ENCODE measurements at regions not wholly inside any gene's neighbourhood (a gene's known extent, or its start where the extent isn't known, plus 50 kb on each side); places are given as distances from the start of the nearest gene placed in this dataset.

- no peaks in the 10 kb centered on the region for H3K4me1 ChIP-seq (ENCODE audit: control insufficient read depth, insufficient read depth, low read length)
- no peaks in the 10 kb centered on the region for H3K9me3 ChIP-seq (ENCODE audit: control insufficient read depth, insufficient read depth, low read length)
- H3K27me3 ChIP-seq (ENCODE audit: control insufficient read depth, insufficient read depth, low read length): no peaks in the 10 kb centered on the region
- no peak overlapping the region for H3K27ac ChIP-seq (ENCODE audit: low read depth, low read length)
- H3K36me3 ChIP-seq (ENCODE audit: control insufficient read depth, insufficient read depth, low read length): no peaks in the 10 kb centered on the region
- WGBS (ENCODE audit: insufficient coverage): 84% methylated on average over 2 of the region's 2 CpGs
- no peak overlapping the region for H3K4me3 ChIP-seq (ENCODE audit: low read depth, low read length)
- no peak for DNase-seq (ENCODE audit: low read depth in 4 of 6, low spot score in 6 of 6)
Measured at GRCh38 chr2:770776-771175, 93.6 kb upstream of the TMEM18 start.

- Histone ChIP-seq H3K4me3 (ENCODE audit: low read depth, low read length) (no peak overlapping the region), H3K9me3 (ENCODE audit: control insufficient read depth, insufficient read depth, low read length) (no peaks in the 10 kb centered on the region), H3K27me3 (ENCODE audit: control insufficient read depth, insufficient read depth, low read length) (no peaks in the 10 kb centered on the region), H3K36me3 (ENCODE audit: control insufficient read depth, insufficient read depth, low read length) (no peaks in the 10 kb centered on the region), H3K4me1 (ENCODE audit: control insufficient read depth, insufficient read depth, low read length) (no peaks in the 10 kb centered on the region), H3K27ac (ENCODE audit: low read depth, low read length) (no peak overlapping the region)
- WGBS (ENCODE audit: insufficient coverage): 86% methylated on average over 2 of the region's 2 CpGs
- DNase-seq (ENCODE audit: low read depth in 4 of 6, low spot score in 6 of 6): no peak
Measured at GRCh38 chr2:769771-770170, 92.6 kb upstream of the TMEM18 start.

DNA sequence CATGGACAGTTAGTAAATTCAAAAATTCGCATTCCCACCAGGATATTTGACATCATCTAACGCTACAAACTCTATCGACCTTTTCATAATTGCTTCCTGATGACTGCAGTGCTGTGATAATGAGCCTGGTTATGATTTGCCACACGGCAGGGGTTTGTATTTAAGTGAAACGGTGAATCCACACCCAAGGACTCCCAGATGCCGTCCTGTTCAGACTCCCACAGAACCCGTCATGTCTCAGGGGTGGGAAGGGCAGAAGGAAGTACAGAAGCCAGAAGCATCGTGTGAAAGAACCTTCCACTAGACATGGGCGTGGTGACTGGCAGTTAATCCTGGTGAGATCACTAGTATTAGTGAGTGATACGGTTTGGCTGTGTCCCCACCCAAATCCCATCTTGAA, 91.2 kb upstream of the TMEM18 start:
- Histone ChIP-seq H3K27ac (ENCODE audit: low read depth, low read length) (no peak overlapping the region), H3K4me3 (ENCODE audit: low read depth, low read length) (no peak overlapping the region), H3K36me3 (ENCODE audit: control insufficient read depth, insufficient read depth, low read length) (no peaks in the 10 kb centered on the region), H3K4me1 (ENCODE audit: control insufficient read depth, insufficient read depth, low read length) (no peaks in the 10 kb centered on the region), H3K27me3 (ENCODE audit: control insufficient read depth, insufficient read depth, low read length) (no peaks in the 10 kb centered on the region), H3K9me3 (ENCODE audit: control insufficient read depth, insufficient read depth, low read length) (no peaks in the 10 kb centered on the region)
- WGBS (ENCODE audit: insufficient coverage): 88% methylated on average over 6 of the region's 10 CpGs
- DNase-seq (ENCODE audit: low read depth in 4 of 6, low spot score in 6 of 6): peak in 1 of 6 donors; percentile 68

GRCh38 chr2:767944-768343, 90.7 kb upstream of the TMEM18 start:
- Histone ChIP-seq H3K36me3 (ENCODE audit: control insufficient read depth, insufficient read depth, low read length) (no peaks in the 10 kb centered on the region), H3K27ac (ENCODE audit: low read depth, low read length) (no peak overlapping the region), H3K4me3 (ENCODE audit: low read depth, low read length) (no peak overlapping the region), H3K27me3 (ENCODE audit: control insufficient read depth, insufficient read depth, low read length) (no peaks in the 10 kb centered on the region), H3K9me3 (ENCODE audit: control insufficient read depth, insufficient read depth, low read length) (no peaks in the 10 kb centered on the region), H3K4me1 (ENCODE audit: control insufficient read depth, insufficient read depth, low read length) (no peaks in the 10 kb centered on the region)
- no peak for DNase-seq (ENCODE audit: low read depth in 4 of 6, low spot score in 6 of 6)
- WGBS (ENCODE audit: insufficient coverage): 84% methylated on average over 2 of the region's 4 CpGs

DNA sequence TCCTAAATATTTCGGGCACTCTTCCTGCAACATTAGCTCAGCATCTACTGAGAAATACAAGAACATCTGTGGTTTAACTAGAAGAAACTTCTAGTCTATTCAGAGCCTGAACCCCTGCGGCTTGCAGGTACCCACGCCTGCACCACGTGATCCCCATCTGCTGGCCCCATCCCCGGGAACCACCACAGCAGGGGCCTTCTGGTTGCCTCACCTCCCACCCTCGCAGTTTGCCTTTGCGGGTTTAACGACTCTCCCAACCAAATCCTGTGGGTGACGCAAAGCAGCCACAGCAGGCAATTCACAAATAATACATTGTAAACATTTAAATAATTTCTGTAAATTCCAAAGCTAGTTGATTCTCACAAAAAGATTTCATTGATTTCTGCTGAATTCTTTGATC, 90.2 kb upstream of the TMEM18 start:
- H3K27me3 ChIP-seq (ENCODE audit: control insufficient read depth, insufficient read depth, low read length): no peaks in the 10 kb centered on the region
- WGBS (ENCODE audit: insufficient coverage): 43% methylated on average over 4 of the region's 9 CpGs
- no peaks in the 10 kb centered on the region for H3K36me3 ChIP-seq (ENCODE audit: control insufficient read depth, insufficient read depth, low read length)
- no peak overlapping the region for H3K4me3 ChIP-seq (ENCODE audit: low read depth, low read length)
- H3K4me1 ChIP-seq (ENCODE audit: control insufficient read depth, insufficient read depth, low read length): no peaks in the 10 kb centered on the region
- no peak overlapping the region for H3K27ac ChIP-seq (ENCODE audit: low read depth, low read length)
- no peak for DNase-seq (ENCODE audit: low read depth in 4 of 6, low spot score in 6 of 6)
- no peaks in the 10 kb centered on the region for H3K9me3 ChIP-seq (ENCODE audit: control insufficient read depth, insufficient read depth, low read length)

GRCh38 chr2:766255-766654, 89.0 kb upstream of the TMEM18 start:
- no peaks in the 10 kb centered on the region for H3K4me1 ChIP-seq (ENCODE audit: control insufficient read depth, insufficient read depth, low read length)
- no peak for DNase-seq (ENCODE audit: low read depth in 4 of 6, low spot score in 6 of 6)
- H3K9me3 ChIP-seq (ENCODE audit: control insufficient read depth, insufficient read depth, low read length): no peaks in the 10 kb centered on the region
- no peaks in the 10 kb centered on the region for H3K27me3 ChIP-seq (ENCODE audit: control insufficient read depth, insufficient read depth, low read length)
- 87% methylated on average over 12 of the region's 13 CpGs for WGBS (ENCODE audit: insufficient coverage)
- H3K4me3 ChIP-seq (ENCODE audit: low read depth, low read length): no peak overlapping the region
- H3K27ac ChIP-seq (ENCODE audit: low read depth, low read length): no peak overlapping the region
- no peaks in the 10 kb centered on the region for H3K36me3 ChIP-seq (ENCODE audit: control insufficient read depth, insufficient read depth, low read length)

DNA sequence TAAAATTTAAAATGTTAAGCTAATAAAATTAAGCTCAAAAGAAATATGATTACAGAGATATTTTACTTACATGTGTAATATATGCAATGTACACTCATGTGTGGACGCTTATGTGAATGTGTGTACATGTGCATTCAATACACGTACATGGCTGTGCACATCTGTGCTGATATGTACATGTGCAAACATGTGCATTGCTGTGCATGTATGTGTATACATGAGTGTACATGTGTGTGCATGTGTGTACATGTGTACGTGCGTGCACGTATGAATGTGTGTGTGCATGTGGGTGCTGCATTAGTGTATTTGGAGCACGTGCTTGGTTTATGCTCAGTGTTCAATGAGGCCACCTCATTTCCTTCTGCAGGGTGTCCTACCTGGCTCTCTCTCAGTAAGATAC, 88.2 kb upstream of the TMEM18 start:
- Histone ChIP-seq H3K36me3 (ENCODE audit: control insufficient read depth, insufficient read depth, low read length) (no peaks in the 10 kb centered on the region), H3K27ac (ENCODE audit: low read depth, low read length) (no peak overlapping the region), H3K27me3 (ENCODE audit: control insufficient read depth, insufficient read depth, low read length) (no peaks in the 10 kb centered on the region), H3K9me3 (ENCODE audit: control insufficient read depth, insufficient read depth, low read length) (no peaks in the 10 kb centered on the region), H3K4me1 (ENCODE audit: control insufficient read depth, insufficient read depth, low read length) (no peaks in the 10 kb centered on the region), H3K4me3 (ENCODE audit: low read depth, low read length) (no peak overlapping the region)
- WGBS (ENCODE audit: insufficient coverage): 94% methylated on average over 5 of the region's 6 CpGs
- no peak for DNase-seq (ENCODE audit: low read depth in 4 of 6, low spot score in 6 of 6)

- peak in 1 of 6 donors; percentile 38 for DNase-seq (ENCODE audit: low read depth in 4 of 6, low spot score in 6 of 6)
- no peaks in the 10 kb centered on the region for H3K4me1 ChIP-seq (ENCODE audit: control insufficient read depth, insufficient read depth, low read length)
- no peaks in the 10 kb centered on the region for H3K27me3 ChIP-seq (ENCODE audit: control insufficient read depth, insufficient read depth, low read length)
- H3K9me3 ChIP-seq (ENCODE audit: control insufficient read depth, insufficient read depth, low read length): no peaks in the 10 kb centered on the region
- H3K4me3 ChIP-seq (ENCODE audit: low read depth, low read length): no peak overlapping the region
- no peak overlapping the region for H3K27ac ChIP-seq (ENCODE audit: low read depth, low read length)
- no peaks in the 10 kb centered on the region for H3K36me3 ChIP-seq (ENCODE audit: control insufficient read depth, insufficient read depth, low read length)
- 82% methylated on average over 16 of the region's 16 CpGs for WGBS (ENCODE audit: insufficient coverage)
Measured at GRCh38 chr2:763766-764525, 86.7 kb upstream of the TMEM18 start.

- H3K4me1 ChIP-seq (ENCODE audit: control insufficient read depth, insufficient read depth, low read length): no peaks in the 10 kb centered on the region
- 64% methylated on average over 4 of the region's 4 CpGs for WGBS (ENCODE audit: insufficient coverage)
- H3K4me3 ChIP-seq (ENCODE audit: low read depth, low read length): no peak overlapping the region
- no peak overlapping the region for H3K27ac ChIP-seq (ENCODE audit: low read depth, low read length)
- no peak for DNase-seq (ENCODE audit: low read depth in 4 of 6, low spot score in 6 of 6)
- H3K27me3 ChIP-seq (ENCODE audit: control insufficient read depth, insufficient read depth, low read length): no peaks in the 10 kb centered on the region
- no peaks in the 10 kb centered on the region for H3K36me3 ChIP-seq (ENCODE audit: control insufficient read depth, insufficient read depth, low read length)
- H3K9me3 ChIP-seq (ENCODE audit: control insufficient read depth, insufficient read depth, low read length): no peaks in the 10 kb centered on the region
Measured at GRCh38 chr2:762646-763045, 85.4 kb upstream of the TMEM18 start.

DNA sequence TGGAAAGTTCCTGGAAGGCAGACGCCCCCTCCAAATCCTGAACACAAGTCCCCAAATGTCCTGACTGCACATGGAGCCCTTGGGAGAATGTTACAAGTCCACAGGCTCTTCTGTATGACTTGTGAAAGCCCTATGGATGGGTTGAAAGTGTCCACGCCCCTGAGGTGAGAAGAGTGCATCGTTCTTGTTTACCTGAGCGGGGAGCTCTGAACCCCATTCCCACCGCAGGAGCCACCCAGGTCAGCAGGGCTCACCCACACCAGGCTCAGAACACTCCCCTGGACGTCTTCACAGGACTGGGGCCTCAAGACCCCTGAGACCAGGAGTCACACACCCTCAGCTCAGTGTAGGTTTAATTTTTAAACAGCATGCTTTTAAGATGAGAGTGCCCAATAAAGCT, 84.2 kb upstream of the TMEM18 start:
- Histone ChIP-seq H3K27me3 (ENCODE audit: control insufficient read depth, insufficient read depth, low read length) (no peaks in the 10 kb centered on the region), H3K4me3 (ENCODE audit: low read depth, low read length) (no peak overlapping the region), H3K9me3 (ENCODE audit: control insufficient read depth, insufficient read depth, low read length) (no peaks in the 10 kb centered on the region), H3K27ac (ENCODE audit: low read depth, low read length) (no peak overlapping the region), H3K36me3 (ENCODE audit: control insufficient read depth, insufficient read depth, low read length) (no peaks in the 10 kb centered on the region), H3K4me1 (ENCODE audit: control insufficient read depth, insufficient read depth, low read length) (no peaks in the 10 kb centered on the region)
- 78% methylated on average over 4 of the region's 6 CpGs for WGBS (ENCODE audit: insufficient coverage)
- no peak for DNase-seq (ENCODE audit: low read depth in 4 of 6, low spot score in 6 of 6)

Measured in spinal cord (tissue), 9 donors.